Sigmoid colon (tissue), 6 donors: ENCODE measurements at regions not wholly inside any gene's neighbourhood (a gene's known extent, or its start where the extent isn't known, plus 50 kb on each side); places are given as distances from the start of the nearest gene placed in this dataset.

Source experiments
- DNase-seq: peaks from one replicate; pipeline ENCODE4 v3.0.0-alpha.2; 2019
- H3K27ac ChIP-seq, 4 donors: fragments of 200-600 bp; sonication (generic); one replicate each; pipeline ENCODE4 v1.5.1; 2016 to 2019; ENCODE audit warnings: mild to moderate bottlenecking in 1 of 4
- H3K27me3 ChIP-seq, 3 donors: fragments of 200-600 bp; sonication (generic); one replicate each; pipeline ENCODE4 v1.5.1; 2019; ENCODE audit warnings: mild to moderate bottlenecking in 1 of 3
- H3K36me3 ChIP-seq, 4 donors: fragments of 200-600 bp; sonication (generic); one replicate each; pipeline ENCODE4 v1.5.1; 2016 to 2019
- H3K4me1 ChIP-seq, 4 donors: fragments of 200-600 bp; sonication (generic); one replicate each; pipeline ENCODE4 v1.5.1; 2017 to 2019
- H3K4me3 ChIP-seq, 4 donors: fragments of 200-600 bp; sonication (generic); one replicate each; pipeline ENCODE4 v1.5.1; 2017 to 2019; ENCODE audit warnings: mild to moderate bottlenecking in 2 of 4, moderate library complexity in 1 of 4
- H3K9me3 ChIP-seq, 4 donors: fragments of 200-600 bp in 3 of 4; sonication (generic) in 3 of 4; one replicate each; pipeline versions ENCODE4 v1.5.1 to v1.6.1; 2013 to 2019
- EP300 ChIP-seq, 4 donors: sonication (generic); formaldehyde crosslinking; IDR thresholded peaks; one replicate each; pipeline ENCODE4 v1.6.1; 2017; ENCODE audit warnings: antibody characterized with exemption in 4 of 4
- POLR2A ChIP-seq, 2 donors: fragments of 450-650 bp; IDR thresholded peaks; one replicate each; pipeline ENCODE4 v1.6.1; 2016; ENCODE audit warnings: antibody characterized with exemption in 2 of 2, mild to moderate bottlenecking in 2 of 2, moderate library complexity in 2 of 2
- POLR2AphosphoS5 ChIP-seq, 4 donors: sonication (generic); formaldehyde crosslinking; IDR thresholded peaks; one replicate each; pipeline ENCODE4 v1.6.1; 2017; ENCODE audit warnings: antibody characterized with exemption in 4 of 4
- WGBS, 2 donors: extraction: QIAGEN DNeasy Blood & Tissue Kit; methylation state at CpG; one replicate each; pipeline ENCODE4 v1.1.7; 2013; 5-methylcytosine and 5-hydroxymethylcytosine counted together
- intact Hi-C: fragments of 100-400 bp; cut with DNase I; formaldehyde crosslinking; loops from one replicate; pipeline ENCODE4 v1.15.1; 2023
- TF ChIP-seq, protein P1 (sequence below), 4 experiments: fragments of 450-650 bp in 3 of 4; fragments of 200-600 bp in 1 of 4; IDR thresholded peaks; one replicate each; pipeline ENCODE4 v1.5.1; 2016 to 2019; ENCODE audit warnings: antibody characterized with exemption in 4 of 4, mild to moderate bottlenecking in 3 of 4, moderate library complexity in 2 of 4
- donor health status: healthy with polysubstance abuse.
- donor health status: healthy.

DNA sequence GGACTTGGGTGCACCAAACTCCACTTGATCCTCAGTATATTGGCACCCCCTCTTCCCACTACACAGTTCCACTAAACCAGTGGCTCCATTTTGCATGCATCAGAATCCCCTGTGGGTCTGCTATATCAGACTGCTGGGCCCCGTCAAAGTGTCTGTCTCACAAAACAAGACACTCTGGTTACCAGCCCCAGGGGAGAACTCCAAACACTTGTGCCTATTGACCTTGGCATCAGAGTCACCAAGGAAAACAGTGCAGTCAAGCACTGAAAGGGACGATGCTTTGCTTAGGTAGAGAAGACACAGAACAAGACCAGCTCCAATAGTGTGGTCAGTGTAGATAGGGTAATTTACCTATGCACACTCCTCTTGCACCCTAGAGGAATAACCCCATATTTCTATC lies 205.8 kb upstream of the RAI14 start:
- Histone ChIP-seq H3K36me3 (no peaks in the 10 kb centered on the region), H3K4me3 (no peak overlapping the region), H3K4me1 (no peaks in the 10 kb centered on the region), H3K9me3 (no peaks in the 10 kb centered on the region), H3K27ac (no peak overlapping the region), H3K27me3 (no peaks in the 10 kb centered on the region)
- DNase-seq: no peak
- no peak for TF ChIP-seq POLR2A (IDR thresholded peaks at IDR 0.05)
- TF ChIP-seq, protein P1, sequence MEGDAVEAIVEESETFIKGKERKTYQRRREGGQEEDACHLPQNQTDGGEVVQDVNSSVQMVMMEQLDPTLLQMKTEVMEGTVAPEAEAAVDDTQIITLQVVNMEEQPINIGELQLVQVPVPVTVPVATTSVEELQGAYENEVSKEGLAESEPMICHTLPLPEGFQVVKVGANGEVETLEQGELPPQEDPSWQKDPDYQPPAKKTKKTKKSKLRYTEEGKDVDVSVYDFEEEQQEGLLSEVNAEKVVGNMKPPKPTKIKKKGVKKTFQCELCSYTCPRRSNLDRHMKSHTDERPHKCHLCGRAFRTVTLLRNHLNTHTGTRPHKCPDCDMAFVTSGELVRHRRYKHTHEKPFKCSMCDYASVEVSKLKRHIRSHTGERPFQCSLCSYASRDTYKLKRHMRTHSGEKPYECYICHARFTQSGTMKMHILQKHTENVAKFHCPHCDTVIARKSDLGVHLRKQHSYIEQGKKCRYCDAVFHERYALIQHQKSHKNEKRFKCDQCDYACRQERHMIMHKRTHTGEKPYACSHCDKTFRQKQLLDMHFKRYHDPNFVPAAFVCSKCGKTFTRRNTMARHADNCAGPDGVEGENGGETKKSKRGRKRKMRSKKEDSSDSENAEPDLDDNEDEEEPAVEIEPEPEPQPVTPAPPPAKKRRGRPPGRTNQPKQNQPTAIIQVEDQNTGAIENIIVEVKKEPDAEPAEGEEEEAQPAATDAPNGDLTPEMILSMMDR (IDR thresholded peaks at IDR 0.05): no peak
- no peak for TF ChIP-seq EP300 (IDR thresholded peaks at IDR 0.05)
- TF ChIP-seq POLR2AphosphoS5 (IDR thresholded peaks at IDR 0.05): no peak
- 88 to 96% methylated on average over 2 of the region's 2 CpGs for WGBS, 2 donors
- intact Hi-C loops: no loop called here

DNA sequence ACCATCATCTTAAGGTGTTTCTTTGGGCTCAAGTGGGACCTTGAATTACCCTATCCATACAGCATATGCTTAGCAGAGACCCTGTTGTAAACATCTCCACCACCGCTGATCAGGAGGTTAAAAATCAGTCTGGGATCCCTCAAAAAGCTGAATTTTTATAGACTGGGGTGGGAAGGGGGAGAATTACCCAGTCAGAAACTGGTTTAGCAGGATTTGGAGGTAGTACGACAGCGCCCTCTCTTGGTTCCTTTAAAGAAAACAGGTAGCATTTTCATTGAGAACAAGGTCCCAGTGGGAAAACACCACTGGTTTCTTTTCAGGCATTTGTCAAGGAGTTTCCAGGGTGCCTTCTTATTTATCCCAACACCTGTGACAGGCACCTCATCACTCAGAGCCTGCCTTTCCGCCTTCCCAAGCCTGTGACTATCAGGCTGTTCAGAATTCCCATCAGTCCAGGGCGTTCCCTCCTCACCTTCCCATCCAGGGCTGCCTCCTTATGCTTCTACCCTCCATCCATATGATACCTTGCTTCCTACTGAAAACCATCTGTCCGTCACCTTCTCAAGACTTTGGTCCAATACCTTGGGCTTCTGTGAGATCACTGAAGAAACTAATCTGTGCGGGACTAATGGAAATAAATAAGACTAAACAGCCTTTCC lies 203.8 kb upstream of the RAI14 start:
- TF ChIP-seq POLR2AphosphoS5 (IDR thresholded peaks at IDR 0.05) (no peak), EP300 (IDR thresholded peaks at IDR 0.05) (no peak), POLR2A (IDR thresholded peaks at IDR 0.05) (no peak)
- TF ChIP-seq, protein P1 (IDR thresholded peaks at IDR 0.05): no peak
- no peak for DNase-seq
- H3K27ac ChIP-seq: no peak overlapping the region
- intact Hi-C loops: no loop called here
- H3K9me3 ChIP-seq: no peaks in the 10 kb centered on the region
- no peaks in the 10 kb centered on the region for H3K4me1 ChIP-seq
- 33 to 48% methylated on average over 7 of the region's 7 CpGs for WGBS, 2 donors
- H3K27me3 ChIP-seq: no peaks in the 10 kb centered on the region
- H3K4me3 ChIP-seq: no peak overlapping the region
- H3K36me3 ChIP-seq: no peaks in the 10 kb centered on the region

DNA sequence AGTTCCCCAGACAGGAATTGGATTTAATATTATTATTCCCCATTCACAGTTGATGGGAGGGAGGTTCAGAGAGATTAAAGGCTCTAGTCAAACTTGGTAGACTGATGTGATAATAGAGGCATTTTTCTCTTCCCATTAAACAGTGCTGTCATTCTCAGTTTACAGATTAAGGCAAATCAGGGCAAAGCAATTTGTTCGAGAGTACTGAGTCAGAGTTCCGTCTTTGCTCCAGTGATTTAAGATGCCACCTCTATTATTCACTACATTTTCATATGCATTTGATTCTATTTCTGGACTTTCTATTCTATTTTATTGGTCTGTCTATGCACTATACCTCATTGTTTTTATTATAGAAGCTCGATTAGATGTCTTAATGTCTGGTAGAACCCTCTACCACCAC lies 201.0 kb upstream of the RAI14 start:
- Histone ChIP-seq H3K9me3 (no peaks in the 10 kb centered on the region), H3K4me3 (no peak overlapping the region), H3K27ac (no peak overlapping the region), H3K27me3 (no peaks in the 10 kb centered on the region), H3K4me1 (no peaks in the 10 kb centered on the region), H3K36me3 (no peaks in the 10 kb centered on the region)
- TF ChIP-seq POLR2A (IDR thresholded peaks at IDR 0.05) (no peak), EP300 (IDR thresholded peaks at IDR 0.05) (no peak), POLR2AphosphoS5 (IDR thresholded peaks at IDR 0.05) (no peak)
- TF ChIP-seq, protein P1 (IDR thresholded peaks at IDR 0.05): no peak
- intact Hi-C loops: no loop called here
- 88 to 92% methylated on average over 3 of the region's 3 CpGs for WGBS, 2 donors
- DNase-seq: no peak

DNA sequence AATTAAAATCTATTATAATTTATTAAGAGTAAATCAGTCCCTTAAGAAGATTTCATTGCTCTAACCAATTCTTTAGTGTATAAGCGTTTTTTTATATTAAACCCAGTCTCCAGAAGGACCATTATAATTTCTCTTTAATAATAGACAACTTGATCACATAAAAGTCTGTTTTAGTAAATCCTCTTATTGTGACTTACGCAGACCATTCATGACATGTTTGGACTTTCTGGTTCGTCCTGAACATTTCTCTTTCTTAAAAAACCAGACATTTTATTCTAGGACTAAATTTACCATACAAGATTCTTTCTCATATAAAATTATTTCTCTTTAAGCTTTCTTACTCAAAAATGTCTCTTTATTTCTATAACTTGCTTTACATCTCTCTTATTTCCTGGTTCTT lies 196.2 kb upstream of the RAI14 start:
- Histone ChIP-seq H3K27ac (no peak overlapping the region), H3K4me1 (no peaks in the 10 kb centered on the region), H3K4me3 (no peak overlapping the region), H3K27me3 (no peaks in the 10 kb centered on the region), H3K9me3 (no peaks in the 10 kb centered on the region), H3K36me3 (no peaks in the 10 kb centered on the region)
- WGBS, 2 donors: 32 to 54% methylated on average over 3 of the region's 3 CpGs
- no peak for DNase-seq
- TF ChIP-seq POLR2AphosphoS5 (IDR thresholded peaks at IDR 0.05) (no peak), EP300 (IDR thresholded peaks at IDR 0.05) (no peak), POLR2A (IDR thresholded peaks at IDR 0.05) (no peak)
- TF ChIP-seq, protein P1 (IDR thresholded peaks at IDR 0.05): no peak
- intact Hi-C loops: no loop called here

DNA sequence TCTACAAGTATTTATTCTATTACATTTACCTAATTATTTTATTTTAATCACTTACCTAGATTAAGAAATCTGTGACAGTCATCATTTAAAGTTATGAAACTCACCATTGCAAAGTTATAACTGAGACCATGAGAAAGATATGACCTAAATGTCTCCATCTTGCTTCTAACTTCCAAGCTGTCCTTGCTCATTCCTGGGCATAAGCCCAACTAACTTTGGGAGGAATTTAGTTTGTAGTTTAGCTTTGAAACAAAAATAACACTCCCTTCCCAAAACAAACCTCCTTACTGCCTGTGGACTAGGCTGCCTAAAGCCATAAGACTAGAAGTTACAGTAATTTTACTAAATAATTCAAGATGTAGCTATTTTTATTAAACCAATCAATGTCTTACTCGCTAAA lies 195.6 kb upstream of the RAI14 start:
- no peak for DNase-seq
- Histone ChIP-seq H3K36me3 (no peaks in the 10 kb centered on the region), H3K4me3 (no peak overlapping the region), H3K27ac (no peak overlapping the region), H3K27me3 (no peaks in the 10 kb centered on the region), H3K4me1 (no peaks in the 10 kb centered on the region), H3K9me3 (no peaks in the 10 kb centered on the region)
- intact Hi-C loops: no loop called here
- TF ChIP-seq POLR2A (IDR thresholded peaks at IDR 0.05) (no peak), EP300 (IDR thresholded peaks at IDR 0.05) (no peak), POLR2AphosphoS5 (IDR thresholded peaks at IDR 0.05) (no peak)
- TF ChIP-seq, protein P1 (IDR thresholded peaks at IDR 0.05): no peak
- WGBS, 2 donors: 0 to 44% methylated on average over 1 of the region's 1 CpG
